Nephron (organoid): ENCODE measurements at regions not wholly inside any gene's neighbourhood (a gene's known extent, or its start where the extent isn't known, plus 50 kb on each side); places are given as distances from the start of the nearest gene placed in this dataset.
"Not testable (repeated sequence)": the region's sequence is repeated elsewhere in the genome, so short reads cannot be mapped to it uniquely, and the experiment has no call there.

ENCODE experiments used
- H3K27ac Mint-ChIP-seq, 3 experiments: 2 replicates each; pipeline ENCODE4 v1.8.0; 2020; ENCODE audit warnings: mixed read lengths in 3 of 3, mild to moderate bottlenecking in 2 of 3, moderate library complexity in 1 of 3
- H3K27me3 Mint-ChIP-seq: 2 replicates; pipeline ENCODE4 v1.8.0; 2021; ENCODE audit warnings: low read depth, mild to moderate bottlenecking, moderate library complexity, mixed read lengths
- H3K36me3 Mint-ChIP-seq: 2 replicates; pipeline ENCODE4 v1.8.0; 2020; ENCODE audit warnings: low read depth, mixed read lengths
- H3K4me1 Mint-ChIP-seq: 2 replicates; pipeline ENCODE4 v1.8.0; 2020; ENCODE audit warnings: mixed read lengths
- H3K4me3 Mint-ChIP-seq, 3 experiments: 2 replicates each; pipeline ENCODE4 v1.8.0; 2020; ENCODE audit warnings: mild to moderate bottlenecking in 3 of 3, mixed read lengths in 3 of 3, moderate library complexity in 2 of 3
- H3K9me3 Mint-ChIP-seq: 2 replicates; pipeline ENCODE4 v1.8.0; 2020; ENCODE audit warnings: mixed read lengths
- TF ChIP-seq, protein P1 (sequence below), 3 experiments: fragments of 200-600 bp; sonication (generic); IDR thresholded peaks; one replicate each; pipeline ENCODE4 v1.5.0; 2021; ENCODE audit warnings: antibody characterized with exemption in 3 of 3; ENCODE audit not compliant: unreplicated experiment in 3 of 3

DNA sequence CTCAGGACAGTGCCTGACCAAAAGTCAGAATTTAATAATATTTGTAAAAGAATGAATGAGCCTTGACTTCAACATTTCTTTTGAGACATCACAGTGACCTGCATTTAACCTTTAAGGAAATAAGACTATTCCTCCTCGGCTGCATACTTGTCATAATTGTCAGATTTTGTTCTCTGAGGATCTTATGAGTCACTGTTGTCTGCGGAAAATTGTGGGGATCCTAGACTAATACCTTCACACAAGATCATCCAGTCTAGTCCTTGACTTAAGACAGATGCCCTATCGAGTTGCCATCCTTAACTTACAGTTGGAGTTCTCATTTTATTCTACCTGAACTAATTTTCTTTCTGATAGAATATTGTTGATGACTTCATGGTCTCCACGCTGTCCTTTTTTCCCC lies 198.4 kb downstream of the DLEU7 start:
- Mint-ChIP-seq H3K9me3 (peaks cover 2% of the 10 kb centered on the region), H3K4me3 (no peak overlapping the region), H3K36me3 (no peaks in the 10 kb centered on the region), H3K27ac (no peak overlapping the region), H3K27me3 (peaks cover 4% of the 10 kb centered on the region), H3K4me1 (no peaks in the 10 kb centered on the region)
- TF ChIP-seq, protein P1, sequence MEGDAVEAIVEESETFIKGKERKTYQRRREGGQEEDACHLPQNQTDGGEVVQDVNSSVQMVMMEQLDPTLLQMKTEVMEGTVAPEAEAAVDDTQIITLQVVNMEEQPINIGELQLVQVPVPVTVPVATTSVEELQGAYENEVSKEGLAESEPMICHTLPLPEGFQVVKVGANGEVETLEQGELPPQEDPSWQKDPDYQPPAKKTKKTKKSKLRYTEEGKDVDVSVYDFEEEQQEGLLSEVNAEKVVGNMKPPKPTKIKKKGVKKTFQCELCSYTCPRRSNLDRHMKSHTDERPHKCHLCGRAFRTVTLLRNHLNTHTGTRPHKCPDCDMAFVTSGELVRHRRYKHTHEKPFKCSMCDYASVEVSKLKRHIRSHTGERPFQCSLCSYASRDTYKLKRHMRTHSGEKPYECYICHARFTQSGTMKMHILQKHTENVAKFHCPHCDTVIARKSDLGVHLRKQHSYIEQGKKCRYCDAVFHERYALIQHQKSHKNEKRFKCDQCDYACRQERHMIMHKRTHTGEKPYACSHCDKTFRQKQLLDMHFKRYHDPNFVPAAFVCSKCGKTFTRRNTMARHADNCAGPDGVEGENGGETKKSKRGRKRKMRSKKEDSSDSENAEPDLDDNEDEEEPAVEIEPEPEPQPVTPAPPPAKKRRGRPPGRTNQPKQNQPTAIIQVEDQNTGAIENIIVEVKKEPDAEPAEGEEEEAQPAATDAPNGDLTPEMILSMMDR (IDR thresholded peaks at IDR 0.05; ENCODE audit: unreplicated experiment in 3 of 3) = no peak

DNA sequence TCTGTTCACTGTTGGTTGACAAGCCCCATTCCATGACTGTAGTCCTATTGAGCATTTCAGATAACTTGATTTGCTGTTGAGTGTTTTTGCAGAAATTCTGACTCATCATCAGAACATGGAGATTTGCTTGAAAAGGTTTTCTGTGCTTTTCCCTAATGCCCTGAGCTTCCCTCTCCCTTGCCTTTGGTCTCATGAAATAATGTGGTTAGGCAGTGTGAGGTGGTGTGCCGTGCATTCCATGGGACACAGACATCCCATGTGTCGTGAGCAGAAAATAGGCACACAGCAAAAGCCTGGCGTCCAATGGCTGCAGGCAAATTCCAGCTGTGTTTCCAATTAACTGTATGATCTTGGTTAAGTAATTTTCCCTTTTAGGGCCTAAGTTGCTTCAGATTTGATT lies 197.4 kb downstream of the DLEU7 start:
- Mint-ChIP-seq H3K27me3 (peaks cover 4% of the 10 kb centered on the region), H3K4me3 (no peak overlapping the region), H3K27ac (no peak overlapping the region), H3K9me3 (peaks cover 2% of the 10 kb centered on the region), H3K4me1 (peaks cover 5% of the 10 kb centered on the region), H3K36me3 (no peaks in the 10 kb centered on the region)
- TF ChIP-seq, protein P1 (IDR thresholded peaks at IDR 0.05; ENCODE audit: unreplicated experiment in 3 of 3) = no peak

DNA sequence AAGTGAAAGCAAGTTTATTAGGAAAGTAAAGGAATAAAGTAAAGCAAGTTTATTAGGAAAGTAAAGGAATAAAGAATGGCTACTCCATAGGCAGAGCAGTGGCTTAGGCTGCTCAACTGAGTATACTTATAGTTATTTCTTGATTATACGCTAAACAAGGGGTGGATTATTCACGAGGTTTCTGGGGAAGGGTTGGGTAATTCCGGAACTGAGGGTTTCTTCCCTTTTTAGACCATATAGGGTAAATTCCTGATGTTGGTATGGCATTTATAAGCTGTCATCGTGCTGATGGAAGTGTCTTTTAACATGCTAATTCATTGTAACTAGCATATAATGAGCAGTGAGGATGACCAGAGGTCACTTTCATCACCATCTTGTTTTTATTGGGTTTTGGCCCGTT lies 194.3 kb downstream of the DLEU7 start:
- H3K27ac Mint-ChIP-seq = no peak overlapping the region
- peaks cover 2% of the 10 kb centered on the region for H3K9me3 Mint-ChIP-seq
- peaks cover 4% of the 10 kb centered on the region for H3K27me3 Mint-ChIP-seq
- TF ChIP-seq, protein P1 (IDR thresholded peaks at IDR 0.05; ENCODE audit: unreplicated experiment in 3 of 3) = no peak
- peaks cover 10% of the 10 kb centered on the region for H3K4me1 Mint-ChIP-seq
- no peaks in the 10 kb centered on the region for H3K36me3 Mint-ChIP-seq
- H3K4me3 Mint-ChIP-seq = no peak overlapping the region

DNA sequence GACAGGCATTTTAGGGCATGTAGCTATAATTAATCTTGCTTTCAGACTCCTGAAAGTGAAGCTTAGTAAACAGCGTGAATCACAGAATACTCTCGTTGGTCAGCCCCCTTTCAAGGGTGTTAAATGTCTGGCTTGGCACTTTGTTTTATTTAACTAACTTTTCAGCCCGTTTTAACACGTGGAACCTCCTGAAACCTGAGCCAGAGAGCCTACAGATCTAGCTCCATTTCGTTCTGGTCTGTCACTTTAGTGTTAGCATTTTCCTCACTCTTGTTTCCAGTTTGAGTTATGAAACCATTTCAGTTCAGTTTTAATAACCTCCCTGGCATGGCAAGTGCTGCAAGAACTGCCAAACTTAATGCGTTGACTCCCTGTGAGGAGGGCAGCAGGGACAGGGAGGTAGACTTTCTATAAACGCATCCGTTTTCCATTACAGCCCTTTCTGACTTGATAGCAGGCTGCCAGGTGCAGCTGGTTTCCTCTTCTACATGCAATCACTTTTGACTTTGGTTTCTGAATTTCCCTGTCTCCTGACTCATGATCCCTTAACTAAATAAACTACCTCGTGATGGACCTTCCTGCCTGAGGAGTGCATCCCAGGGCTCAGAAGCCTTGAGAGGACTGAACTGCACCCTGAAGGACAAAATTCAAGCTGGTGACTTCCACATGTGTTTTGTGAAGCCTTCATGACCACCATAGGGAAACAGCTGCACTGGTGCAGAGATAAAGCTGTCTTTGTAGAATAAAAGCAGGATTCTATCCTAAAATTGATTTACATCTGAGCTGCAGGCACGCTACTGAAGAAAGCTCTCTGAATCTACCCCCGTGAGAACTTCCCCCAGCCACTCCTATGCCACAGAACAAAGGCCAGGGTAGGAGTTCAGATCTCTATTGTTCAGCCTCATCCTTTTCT lies 192.6 kb downstream of the DLEU7 start:
- H3K36me3 Mint-ChIP-seq = no peaks in the 10 kb centered on the region
- H3K9me3 Mint-ChIP-seq = no peaks in the 10 kb centered on the region
- TF ChIP-seq, protein P1 (IDR thresholded peaks at IDR 0.05; ENCODE audit: unreplicated experiment in 3 of 3) = no peak
- peaks cover 10% of the 10 kb centered on the region for H3K4me1 Mint-ChIP-seq
- peaks cover 4% of the 10 kb centered on the region for H3K27me3 Mint-ChIP-seq
- H3K4me3 Mint-ChIP-seq = no peak overlapping the region
- H3K27ac Mint-ChIP-seq = peak overlapping the region in 2 of 3 experiments; percentile 45 to 50

DNA sequence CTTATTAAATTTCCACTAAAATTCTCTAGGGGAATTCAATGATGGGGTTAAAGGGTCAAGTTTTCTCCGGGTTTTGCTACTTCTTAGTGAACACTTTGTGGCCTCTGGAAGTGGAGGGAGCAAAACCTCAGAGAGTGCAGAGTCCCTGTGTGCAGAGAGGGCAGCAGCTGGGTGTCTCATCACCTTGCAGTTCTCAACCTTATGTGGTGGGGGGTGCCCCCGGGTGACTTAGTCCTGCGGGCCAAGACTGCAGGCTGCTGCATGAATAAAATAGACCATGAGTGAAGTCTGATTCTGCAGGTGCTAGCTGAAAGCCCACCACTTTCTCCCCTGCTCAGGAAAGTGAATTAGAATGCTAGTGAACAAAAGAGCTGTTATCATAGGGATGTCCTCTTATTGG lies 191.6 kb downstream of the DLEU7 start:
- H3K27me3 Mint-ChIP-seq = peaks cover 8% of the 10 kb centered on the region
- no peaks in the 10 kb centered on the region for H3K9me3 Mint-ChIP-seq
- no peak overlapping the region for H3K4me3 Mint-ChIP-seq
- H3K36me3 Mint-ChIP-seq = no peaks in the 10 kb centered on the region
- no peak overlapping the region for H3K27ac Mint-ChIP-seq
- TF ChIP-seq, protein P1 (IDR thresholded peaks at IDR 0.05; ENCODE audit: unreplicated experiment in 3 of 3) = no peak
- peaks cover 10% of the 10 kb centered on the region for H3K4me1 Mint-ChIP-seq

DNA sequence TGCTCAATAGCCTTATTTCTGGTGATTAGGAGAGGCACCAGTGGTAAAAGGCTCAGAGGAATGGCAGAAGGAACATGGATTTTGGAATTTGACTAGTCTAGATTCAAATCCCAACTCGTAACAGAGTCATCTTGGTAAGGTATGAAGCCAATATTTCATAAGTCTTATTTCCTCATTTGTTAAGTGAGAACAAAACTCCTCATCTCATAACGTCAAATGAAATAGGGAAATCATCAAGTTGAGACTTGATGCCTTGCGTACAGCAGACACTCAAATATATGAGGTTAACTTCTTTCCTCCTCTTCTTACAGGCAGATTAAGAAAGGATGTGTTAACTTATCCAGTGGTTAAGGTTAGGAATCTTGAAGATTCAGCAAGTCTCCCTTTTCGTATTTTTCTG lies 189.2 kb downstream of the DLEU7 start:
- Mint-ChIP-seq H3K27ac (no peak overlapping the region), H3K27me3 (peaks cover 4% of the 10 kb centered on the region), H3K4me1 (peaks cover 10% of the 10 kb centered on the region), H3K9me3 (no peaks in the 10 kb centered on the region), H3K36me3 (no peaks in the 10 kb centered on the region), H3K4me3 (no peak overlapping the region)
- TF ChIP-seq, protein P1 (IDR thresholded peaks at IDR 0.05; ENCODE audit: unreplicated experiment in 3 of 3) = no peak

DNA sequence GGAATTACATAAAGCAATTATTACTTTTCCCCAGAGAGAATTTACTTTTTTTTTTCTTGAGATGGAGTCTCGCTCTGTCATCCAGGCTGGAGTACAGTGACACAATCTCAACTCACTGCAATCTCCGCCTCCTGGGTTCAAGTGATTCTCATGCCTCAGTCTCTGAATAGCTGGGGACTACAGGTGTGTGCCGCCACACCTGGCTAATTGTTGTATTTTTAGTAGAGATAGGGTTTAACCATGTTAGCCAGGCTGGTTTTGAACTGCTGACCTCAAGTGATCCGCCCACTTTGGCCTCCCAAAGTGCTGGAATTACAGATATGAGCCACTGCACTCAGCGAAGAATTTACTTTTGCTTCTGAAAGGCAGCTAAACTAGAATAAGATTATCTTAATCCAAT lies 181.6 kb downstream of the DLEU7 start:
- H3K27ac Mint-ChIP-seq, H3K4me1 Mint-ChIP-seq, H3K4me3 Mint-ChIP-seq, H3K27me3 Mint-ChIP-seq: not testable (repeated sequence)
- Mint-ChIP-seq H3K36me3 (peaks cover 18% of the 10 kb centered on the region), H3K9me3 (peaks cover 18% of the 10 kb centered on the region)
